Vagina (tissue), 2 donors: ENCODE measurements at regions not wholly inside any gene's neighbourhood (a gene's known extent, or its start where the extent isn't known, plus 50 kb on each side); places are given as distances from the start of the nearest gene placed in this dataset.
"Not testable (repeated sequence)": the region's sequence is repeated elsewhere in the genome, so short reads cannot be mapped to it uniquely, and the experiment has no call there.

Experiments used
- CTCF ChIP-seq, 3 experiments: fragments of 450-650 bp in 2 of 3; fragments of 200-600 bp in 1 of 3; sonication (generic) in 1 of 3; IDR thresholded peaks; one replicate each; pipeline ENCODE4 v1.5.1; 2017 to 2019; ENCODE audit warnings: antibody characterized with exemption in 3 of 3, mild to moderate bottlenecking in 2 of 3, moderate library complexity in 2 of 3
- POLR2A ChIP-seq, 2 donors: fragments of 450-650 bp; IDR thresholded peaks; one replicate each; pipeline ENCODE4 v1.6.1; 2017; ENCODE audit warnings: antibody characterized with exemption in 2 of 2, mild to moderate bottlenecking in 2 of 2, moderate library complexity in 2 of 2
- POLR2AphosphoS5 ChIP-seq, 2 donors: sonication (generic); formaldehyde crosslinking; IDR thresholded peaks; one replicate each; pipeline ENCODE4 v1.9.0; 2017; ENCODE audit warnings: antibody characterized with exemption in 2 of 2, mild to moderate bottlenecking in 2 of 2, low read depth in 1 of 2; ENCODE audit not compliant: insufficient read depth in 1 of 2

GRCh38 chr5:128735656-128736055, 197.6 kb upstream of the FBN2 start:
- TF ChIP-seq POLR2AphosphoS5 (IDR thresholded peaks at IDR 0.05; ENCODE audit: insufficient read depth in 1 of 2, low read depth in 1 of 2); CTCF (IDR thresholded peaks at IDR 0.05); POLR2A (IDR thresholded peaks at IDR 0.05): not testable (repeated sequence)
